Cardiac fibroblast (primary cell): ENCODE measurements at regions not wholly inside any gene's neighbourhood (a gene's known extent, or its start where the extent isn't known, plus 50 kb on each side); places are given as distances from the start of the nearest gene placed in this dataset.

Source experiments
- DNase-seq, 2 donors: peaks; one replicate each; pipeline versions ENCODE4 v3.0.0 to v3.0.0-alpha.2; 2010; ENCODE audit warnings: low read depth in 2 of 2
- H3K4me3 ChIP-seq, 2 donors: replicated peaks in 1 of 2; 1 replicate in 1 of 2; 2 replicates in 1 of 2; pipeline ENCODE4 v1.5.1; 2011; ENCODE audit warnings: low read depth in 2 of 2, low read length in 2 of 2, mild to moderate bottlenecking in 2 of 2, moderate library complexity in 1 of 2
- TF ChIP-seq, protein P1 (sequence below): IDR thresholded peaks from one replicate; pipeline ENCODE4 v1.5.1; 2011; ENCODE audit warnings: low read depth, mild to moderate bottlenecking, low read length, inconsistent platforms

DNA sequence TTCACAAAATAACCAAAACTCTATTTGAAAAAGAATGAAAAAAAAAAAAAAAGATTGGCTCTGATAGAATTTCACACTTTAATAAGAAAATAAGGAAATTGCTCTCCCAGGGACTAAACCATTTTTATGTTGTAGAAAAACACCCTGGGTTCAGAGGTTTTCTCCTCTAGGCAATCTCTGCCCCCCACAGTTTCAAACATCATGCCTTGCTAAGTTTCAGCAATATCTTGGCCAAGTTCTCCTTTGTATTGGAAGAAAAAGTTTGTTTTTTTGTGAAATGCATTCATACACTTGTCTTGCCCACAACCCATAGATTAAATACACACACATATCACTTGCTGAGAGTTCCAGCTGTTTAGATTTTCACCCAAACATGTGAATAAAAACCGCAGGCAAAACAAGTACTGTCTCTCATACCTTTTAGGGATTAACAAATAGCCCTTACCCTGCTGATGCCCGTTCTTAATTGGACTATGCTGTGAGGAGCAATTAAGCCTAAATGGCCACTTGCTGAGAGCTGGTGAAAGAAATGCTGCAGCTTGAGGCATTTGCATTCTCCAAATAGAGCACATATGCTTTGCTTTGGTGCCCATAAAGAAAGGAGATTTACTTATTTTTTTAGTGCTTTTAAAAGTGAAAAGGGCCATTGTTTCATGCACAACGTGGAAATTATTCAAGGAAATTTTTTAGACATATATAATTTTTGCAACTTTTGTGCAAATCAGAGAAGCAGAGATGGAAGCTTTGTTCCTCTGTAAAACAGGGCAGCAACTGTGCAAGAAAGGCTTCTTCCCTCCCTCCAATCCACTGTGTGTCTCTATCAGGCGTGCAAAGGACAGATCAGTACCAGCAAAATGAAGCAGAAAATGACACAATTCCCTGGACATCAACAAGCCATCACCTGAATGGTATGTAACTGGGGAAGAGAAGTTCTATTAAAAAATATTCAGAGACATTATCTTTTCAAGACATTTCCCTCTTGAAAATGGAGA lies 262.4 kb upstream of the KIF2A start:
- TF ChIP-seq, protein P1, sequence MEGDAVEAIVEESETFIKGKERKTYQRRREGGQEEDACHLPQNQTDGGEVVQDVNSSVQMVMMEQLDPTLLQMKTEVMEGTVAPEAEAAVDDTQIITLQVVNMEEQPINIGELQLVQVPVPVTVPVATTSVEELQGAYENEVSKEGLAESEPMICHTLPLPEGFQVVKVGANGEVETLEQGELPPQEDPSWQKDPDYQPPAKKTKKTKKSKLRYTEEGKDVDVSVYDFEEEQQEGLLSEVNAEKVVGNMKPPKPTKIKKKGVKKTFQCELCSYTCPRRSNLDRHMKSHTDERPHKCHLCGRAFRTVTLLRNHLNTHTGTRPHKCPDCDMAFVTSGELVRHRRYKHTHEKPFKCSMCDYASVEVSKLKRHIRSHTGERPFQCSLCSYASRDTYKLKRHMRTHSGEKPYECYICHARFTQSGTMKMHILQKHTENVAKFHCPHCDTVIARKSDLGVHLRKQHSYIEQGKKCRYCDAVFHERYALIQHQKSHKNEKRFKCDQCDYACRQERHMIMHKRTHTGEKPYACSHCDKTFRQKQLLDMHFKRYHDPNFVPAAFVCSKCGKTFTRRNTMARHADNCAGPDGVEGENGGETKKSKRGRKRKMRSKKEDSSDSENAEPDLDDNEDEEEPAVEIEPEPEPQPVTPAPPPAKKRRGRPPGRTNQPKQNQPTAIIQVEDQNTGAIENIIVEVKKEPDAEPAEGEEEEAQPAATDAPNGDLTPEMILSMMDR: no peak
- no peak for DNase-seq
- no peak overlapping the region for H3K4me3 ChIP-seq

GRCh38 chr5:62044989-62045388 lies 261.0 kb upstream of the KIF2A start:
- TF ChIP-seq, protein P1: no peak
- no peak for DNase-seq
- H3K4me3 ChIP-seq: no peak overlapping the region

DNA sequence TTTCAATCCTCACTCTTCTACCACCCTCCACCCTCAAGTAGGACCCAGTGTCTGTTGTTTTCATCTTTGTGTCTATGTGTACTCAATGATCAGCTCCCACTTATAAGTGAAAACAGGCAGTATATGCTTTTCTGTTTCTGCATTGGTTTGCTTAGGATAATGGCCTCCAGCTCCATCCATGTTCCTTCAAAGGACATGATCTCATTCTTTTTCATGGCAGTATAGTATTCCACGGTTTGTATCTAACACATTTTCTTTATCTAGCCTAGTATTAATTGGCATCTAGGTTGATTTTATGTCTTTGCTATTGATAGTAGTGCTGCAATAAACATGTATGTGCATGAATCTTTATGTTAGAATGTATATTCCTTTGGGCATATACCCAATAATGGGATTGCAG lies 259.8 kb upstream of the KIF2A start:
- DNase-seq: no peak
- TF ChIP-seq, protein P1: no peak
- H3K4me3 ChIP-seq: no peak overlapping the region

GRCh38 chr5:62051747-62052146 lies 254.3 kb upstream of the KIF2A start:
- no peak overlapping the region for H3K4me3 ChIP-seq
- TF ChIP-seq, protein P1: no peak
- DNase-seq: no peak

DNA sequence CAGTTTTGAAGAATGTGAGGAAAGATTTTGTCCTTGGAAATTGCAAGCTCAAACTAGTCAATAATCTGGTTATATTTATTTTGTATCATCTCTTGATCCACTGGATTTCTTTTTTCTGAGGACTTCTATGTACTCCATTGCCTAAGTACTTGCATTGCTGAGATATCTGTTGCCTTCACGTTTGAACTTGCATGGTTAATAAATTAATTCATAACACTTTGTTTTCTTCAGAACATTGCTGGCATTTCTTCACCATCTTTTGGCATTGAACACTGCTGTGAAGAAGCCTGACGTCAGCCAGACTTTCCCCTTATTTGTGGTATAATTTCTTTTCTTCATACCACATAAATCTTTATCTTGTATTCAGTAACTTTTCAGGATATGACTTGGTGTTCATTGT lies 246.0 kb upstream of the KIF2A start:
- TF ChIP-seq, protein P1: no peak
- DNase-seq: no peak
- H3K4me3 ChIP-seq: no peak overlapping the region

DNA sequence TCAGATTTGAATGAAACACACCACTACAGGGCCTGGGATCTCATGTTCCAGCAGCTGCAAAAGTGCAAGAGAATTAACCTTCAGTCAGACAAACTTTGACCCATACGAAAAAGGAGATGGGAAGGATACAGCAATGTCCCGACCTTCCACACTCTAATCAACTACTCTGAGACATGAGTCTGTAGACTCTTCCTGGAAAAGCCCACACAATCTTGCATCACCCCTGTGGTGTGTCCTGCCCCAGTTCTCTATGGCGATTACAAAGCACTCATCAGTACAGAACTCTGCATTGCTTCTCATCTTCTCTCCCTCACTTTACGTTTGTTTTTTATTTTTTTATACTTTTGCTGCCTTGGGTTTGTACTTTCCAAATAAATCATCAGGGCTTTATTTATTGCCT lies 241.0 kb upstream of the KIF2A start:
- no peak overlapping the region for H3K4me3 ChIP-seq
- DNase-seq: no peak
- TF ChIP-seq, protein P1: no peak
